ENCODE measurements at regions not wholly inside any gene's neighbourhood (a gene's known extent, or its start where the extent isn't known, plus 50 kb on each side); places are given as distances from the start of the nearest gene placed in this dataset.

DNA sequence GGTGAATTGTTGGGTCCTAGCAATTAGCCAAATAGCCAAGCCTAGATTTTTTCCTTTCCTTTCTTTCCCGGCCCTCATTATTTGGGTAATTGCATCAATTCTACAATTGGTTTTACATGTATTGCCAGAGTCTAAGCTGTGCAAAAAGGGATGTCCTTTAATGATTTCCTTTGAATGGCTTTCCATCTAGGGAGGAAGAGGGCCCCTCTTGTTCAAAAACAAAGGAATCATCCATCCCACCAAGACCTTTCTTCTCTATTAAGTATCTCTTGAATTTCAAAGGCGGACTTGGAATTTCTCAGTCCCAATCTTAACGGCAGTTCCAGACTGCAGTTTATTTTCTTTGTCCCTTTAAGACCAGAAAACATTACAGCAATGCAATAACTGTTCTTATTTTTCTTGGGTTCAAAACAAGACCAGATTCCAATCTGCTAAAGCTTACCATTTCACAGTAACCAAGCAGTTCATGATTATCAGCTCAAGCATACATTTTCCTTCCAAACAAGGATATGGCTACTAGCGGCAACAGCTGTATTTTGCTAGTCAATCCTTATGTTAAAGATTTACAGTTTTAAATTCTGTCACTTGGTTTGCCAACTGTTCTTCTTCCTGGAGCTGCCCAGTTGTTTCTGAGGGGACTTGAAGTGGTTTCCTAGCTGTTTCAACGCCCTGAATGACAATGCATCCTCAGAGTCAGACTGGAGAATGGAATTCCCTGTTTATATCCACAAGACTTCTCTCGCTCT lies 91.4 kb upstream of the LRIG1 start:
- H2AFZ ChIP-seq (ENCODE audit: control insufficient read depth, low read depth, low read length) = no peak overlapping the region
- no peak overlapping the region for H3K4me2 ChIP-seq (ENCODE audit: control insufficient read depth, insufficient read depth)
- H3K4me3 ChIP-seq = no peak overlapping the region
- intact Hi-C loops (cut with micrococcal nuclease; ENCODE audit: unreplicated experiment) (no loop called here), in situ Hi-C loops (cut with MboI) (no loop called here)
- no TSS peak for BruUV-seq (replicated peaks)
- no peaks in the 10 kb centered on the region for H3K9me3 ChIP-seq (replicated peaks; ENCODE audit: control insufficient read depth, insufficient read depth, low read length)
- ChIA-PET SMC1A (ENCODE audit: uncharacterized antibody, unreplicated experiment) (no interaction called here), POLR2A (interaction anchor here (0.6 kb wide), 1 partner anchor 79 kb away, joined by 4 read pairs; no protein-coding TSS in a partner anchor), CTCF (no interaction called here), RAD21 (ENCODE audit: unreplicated experiment) (interaction anchor here (1.1 kb wide), 1 partner anchor 182 kb away, joined by 3 read pairs; no protein-coding TSS in a partner anchor)
- H3K36me3 ChIP-seq (ENCODE audit: control insufficient read depth in 2 of 2, insufficient read depth in 2 of 2, low read length in 1 of 2) = no peaks in the 10 kb centered on the region
- DNase-seq (ENCODE audit: low read depth, low spot score) = no peak
- peaks cover 0 to 4% of the 10 kb centered on the region in 2 experiments; a peak in 1 of 4 replicates for H3K27me3 ChIP-seq (replicated peaks in 1 of 2; ENCODE audit: control insufficient read depth in 2 of 2, insufficient read depth in 2 of 2, low read length in 1 of 2)
- H4K20me1 ChIP-seq (ENCODE audit: control insufficient read depth, insufficient read depth) = no peaks in the 10 kb centered on the region
- no peak for TF ChIP-seq RAD51 (IDR thresholded peaks at IDR 0.05)
- no peak for TF ChIP-seq ESRRA (IDR thresholded peaks at IDR 0.05; ENCODE audit: low read length)
- TF ChIP-seq RB1 (IDR thresholded peaks at IDR 0.05; ENCODE audit: borderline replicate concordance) = no peak
- TF ChIP-seq NFYB (IDR thresholded peaks at IDR 0.05; ENCODE audit: insufficient read depth, low read depth, low read length) = no peak
- TF ChIP-seq YY1 (IDR thresholded peaks at IDR 0.05; ENCODE audit: low read depth, low read length) = no peak
- TF ChIP-seq IKZF1 (conservative IDR thresholded peaks at IDR 0.05) = no peak
- TF ChIP-seq BHLHE40 (IDR thresholded peaks at IDR 0.05; ENCODE audit: borderline replicate concordance in 1 of 2, low read depth in 2 of 2, low read length in 1 of 2) = no peak
- no peak for TF ChIP-seq CBX5 (IDR thresholded peaks at IDR 0.05; ENCODE audit: low read depth)
- TF ChIP-seq, protein P1, sequence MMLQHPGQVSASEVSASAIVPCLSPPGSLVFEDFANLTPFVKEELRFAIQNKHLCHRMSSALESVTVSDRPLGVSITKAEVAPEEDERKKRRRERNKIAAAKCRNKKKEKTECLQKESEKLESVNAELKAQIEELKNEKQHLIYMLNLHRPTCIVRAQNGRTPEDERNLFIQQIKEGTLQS (IDR thresholded peaks at IDR 0.05; ENCODE audit: borderline replicate concordance, extremely low read depth, low read depth, low read length) = no peak
- TF ChIP-seq LARP7 (IDR thresholded peaks at IDR 0.05) = no peak
- ATAC-seq = no peak
- WGBS (ENCODE audit: insufficient coverage, insufficient replicate concordance, low lambda C conversion rate, missing lambda C conversion rate) = 65% methylated on average over 5 of the region's 6 CpGs
- H3K79me2 ChIP-seq (ENCODE audit: control insufficient read depth, insufficient read depth, low read length) = no peaks in the 10 kb centered on the region
- H3K27ac ChIP-seq (ENCODE audit: control insufficient read depth, insufficient read depth) = no peak overlapping the region
- no peaks in the 10 kb centered on the region for H3K4me1 ChIP-seq (ENCODE audit: control insufficient read depth, insufficient read depth, low read length)
- FAIRE-seq = no peak
- H3K9ac ChIP-seq (ENCODE audit: control insufficient read depth, insufficient read depth, low read length) = no peak overlapping the region

Data from GM12878 (cell line).